CD14-positive monocyte (primary cell): ENCODE measurements at regions not wholly inside any gene's neighbourhood (a gene's known extent, or its start where the extent isn't known, plus 50 kb on each side); places are given as distances from the start of the nearest gene placed in this dataset.

Source experiments
- DNase-seq, 3 donors: peaks; one replicate each; pipeline ENCODE4 v3.0.0-alpha.2; 2011 to 2022
- H2AFZ ChIP-seq: 2 replicates; pipeline ENCODE4 v1.6.0; 2012; ENCODE audit warnings: mild to moderate bottlenecking, low read depth, low read length, inconsistent platforms; ENCODE audit not compliant: insufficient read depth, poor library complexity, severe bottlenecking
- H3K27ac ChIP-seq, 2 donors: 1 replicate in 1 of 2; 2 replicates in 1 of 2; pipeline ENCODE4 v1.5.1; 2012 to 2013; ENCODE audit warnings: low read length in 2 of 2, control low read depth in 1 of 2, inconsistent platforms in 1 of 2, low read depth in 1 of 2, mild to moderate bottlenecking in 1 of 2
- H3K27me3 ChIP-seq, 2 donors: one replicate each; pipeline versions ENCODE4 v1.6.0 to v1.6.1; 2011 to 2013; ENCODE audit warnings: low read length in 2 of 2; ENCODE audit not compliant: control insufficient read depth in 2 of 2, insufficient read depth in 2 of 2
- H3K36me3 ChIP-seq, 2 donors: replicated peaks in 1 of 2; 1 replicate in 1 of 2; 2 replicates in 1 of 2; pipeline versions ENCODE4 v1.5.1 to v1.6.1; 2012 to 2013; ENCODE audit warnings: low read length in 2 of 2, control low read depth in 1 of 2, inconsistent platforms in 1 of 2, mild to moderate bottlenecking in 1 of 2; ENCODE audit not compliant: insufficient read depth in 2 of 2, control insufficient read depth in 1 of 2
- H3K4me1 ChIP-seq, 2 donors: 1 replicate in 1 of 2; 2 replicates in 1 of 2; pipeline versions ENCODE4 v1.5.1 to v1.6.1; 2012 to 2013; ENCODE audit warnings: low read length in 2 of 2, control low read depth in 1 of 2, inconsistent platforms in 1 of 2, mild to moderate bottlenecking in 1 of 2, moderate library complexity in 1 of 2; ENCODE audit not compliant: insufficient read depth in 2 of 2, control insufficient read depth in 1 of 2
- H3K4me2 ChIP-seq: replicated peaks from 2 replicates; pipeline ENCODE3; 2012; ENCODE audit warnings: low read length, moderate library complexity, mild to moderate bottlenecking; ENCODE audit not compliant: poor library complexity, severe bottlenecking; ENCODE audit errors: extremely low read depth
- H3K4me3 ChIP-seq, 3 experiments: fragments of 200-600 bp in 1 of 3; sonication (generic) in 1 of 3; replicated peaks in 1 of 3; 1 replicate in 2 of 3; 2 replicates in 1 of 3; pipeline ENCODE4 v1.5.1; 2011 to 2013; ENCODE audit warnings: low read length in 3 of 3, mild to moderate bottlenecking in 3 of 3, control low read depth in 2 of 3, low read depth in 2 of 3, inconsistent platforms in 1 of 3, moderate library complexity in 1 of 3
- H3K79me2 ChIP-seq: 2 replicates; pipeline ENCODE4 v1.6.0; 2012; ENCODE audit warnings: mild to moderate bottlenecking, control low read depth, inconsistent platforms, low read length, moderate library complexity; ENCODE audit not compliant: insufficient read depth
- H3K9ac ChIP-seq: 2 replicates; pipeline ENCODE4 v1.6.0; 2017; ENCODE audit warnings: low read length, mild to moderate bottlenecking; ENCODE audit not compliant: insufficient read depth, poor library complexity, severe bottlenecking
- H3K9me3 ChIP-seq, 2 donors: replicated peaks in 1 of 2; 1 replicate in 1 of 2; 2 replicates in 1 of 2; pipeline versions ENCODE4 v1.5.1 to v1.6.1; 2012 to 2013; ENCODE audit warnings: low read length in 2 of 2, control low read depth in 1 of 2; ENCODE audit not compliant: control insufficient read depth in 1 of 2, insufficient read depth in 1 of 2
- H4K20me1 ChIP-seq: 2 replicates; pipeline ENCODE4 v1.6.0; 2012; ENCODE audit warnings: mild to moderate bottlenecking, low read length, control low read depth, moderate library complexity; ENCODE audit not compliant: insufficient read depth
- H3K27ac Mint-ChIP-seq, 7 donors: one replicate each; pipeline ENCODE4 v1.8.0; 2020; ENCODE audit warnings: mild to moderate bottlenecking in 7 of 7, mixed read lengths in 7 of 7, moderate library complexity in 6 of 7, inconsistent platforms in 2 of 7
- H3K27me3 Mint-ChIP-seq, 3 donors: one replicate each; pipeline ENCODE4 v1.8.0; 2021 to 2022; ENCODE audit warnings: low read depth in 3 of 3, mild to moderate bottlenecking in 3 of 3, mixed read lengths in 3 of 3, moderate library complexity in 3 of 3, inconsistent platforms in 1 of 3
- H3K36me3 Mint-ChIP-seq, 2 donors: one replicate each; pipeline ENCODE4 v1.8.0; 2020; ENCODE audit warnings: mixed read lengths in 2 of 2, inconsistent platforms in 1 of 2, mild to moderate bottlenecking in 1 of 2
- H3K4me1 Mint-ChIP-seq: one replicate; pipeline ENCODE4 v1.8.0; 2020; ENCODE audit warnings: mild to moderate bottlenecking, mixed read lengths
- H3K4me3 Mint-ChIP-seq, 2 donors: one replicate each; pipeline ENCODE4 v1.8.0; 2020; ENCODE audit warnings: mild to moderate bottlenecking in 2 of 2, mixed read lengths in 2 of 2, moderate library complexity in 1 of 2
- H3K9me3 Mint-ChIP-seq, 7 donors: one replicate each; pipeline ENCODE4 v1.8.0; 2020 to 2022; ENCODE audit warnings: mixed read lengths in 7 of 7, mild to moderate bottlenecking in 6 of 7, moderate library complexity in 6 of 7, inconsistent platforms in 2 of 7
- WGBS: methylation state at CpG from one replicate; pipeline ENCODE4 v1.1.5; 2013; ENCODE audit warnings: missing lambda C conversion rate; ENCODE audit not compliant: insufficient coverage; 5-methylcytosine and 5-hydroxymethylcytosine counted together
- intact Hi-C, 2 donors: fragments of 100-400 bp; cut with micrococcal nuclease; formaldehyde crosslinking; loops; one replicate each; pipeline versions ENCODE4 v1.15.0 to v1.15.1; 2023
- TF ChIP-seq, protein P1 (sequence below): fragments of 200-600 bp; IDR thresholded peaks from one replicate; pipeline ENCODE4 v1.8.0; 2022; ENCODE audit warnings: antibody characterized with exemption, mild to moderate bottlenecking

GRCh38 chr10:43316988-43317387 is 50.1 kb upstream of the RASGEF1A start:
- peaks cover 0 to 2% (median 0%) of the 10 kb centered on the region in 7 donors for H3K9me3 Mint-ChIP-seq
- H3K79me2 ChIP-seq: no peaks in the 10 kb centered on the region
- H3K27ac ChIP-seq: no peak overlapping the region
- no peaks in the 10 kb centered on the region for H3K9me3 ChIP-seq
- H3K27me3 ChIP-seq: no peaks in the 10 kb centered on the region
- no peak overlapping the region for H3K9ac ChIP-seq
- H3K4me3 Mint-ChIP-seq: no peak overlapping the region
- H3K4me3 ChIP-seq: no peak overlapping the region
- no peaks in the 10 kb centered on the region for H3K36me3 ChIP-seq
- WGBS: 54% methylated on average over 5 of the region's 5 CpGs
- H3K36me3 Mint-ChIP-seq: no peaks in the 10 kb centered on the region
- H3K4me1 ChIP-seq: no peaks in the 10 kb centered on the region
- no peak for DNase-seq
- TF ChIP-seq, protein P1, sequence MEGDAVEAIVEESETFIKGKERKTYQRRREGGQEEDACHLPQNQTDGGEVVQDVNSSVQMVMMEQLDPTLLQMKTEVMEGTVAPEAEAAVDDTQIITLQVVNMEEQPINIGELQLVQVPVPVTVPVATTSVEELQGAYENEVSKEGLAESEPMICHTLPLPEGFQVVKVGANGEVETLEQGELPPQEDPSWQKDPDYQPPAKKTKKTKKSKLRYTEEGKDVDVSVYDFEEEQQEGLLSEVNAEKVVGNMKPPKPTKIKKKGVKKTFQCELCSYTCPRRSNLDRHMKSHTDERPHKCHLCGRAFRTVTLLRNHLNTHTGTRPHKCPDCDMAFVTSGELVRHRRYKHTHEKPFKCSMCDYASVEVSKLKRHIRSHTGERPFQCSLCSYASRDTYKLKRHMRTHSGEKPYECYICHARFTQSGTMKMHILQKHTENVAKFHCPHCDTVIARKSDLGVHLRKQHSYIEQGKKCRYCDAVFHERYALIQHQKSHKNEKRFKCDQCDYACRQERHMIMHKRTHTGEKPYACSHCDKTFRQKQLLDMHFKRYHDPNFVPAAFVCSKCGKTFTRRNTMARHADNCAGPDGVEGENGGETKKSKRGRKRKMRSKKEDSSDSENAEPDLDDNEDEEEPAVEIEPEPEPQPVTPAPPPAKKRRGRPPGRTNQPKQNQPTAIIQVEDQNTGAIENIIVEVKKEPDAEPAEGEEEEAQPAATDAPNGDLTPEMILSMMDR: no peak
- H3K27ac Mint-ChIP-seq: no peak overlapping the region
- intact Hi-C loops: no loop called here
- H2AFZ ChIP-seq: no peak overlapping the region
- no peak overlapping the region for H3K4me2 ChIP-seq
- no peaks in the 10 kb centered on the region for H4K20me1 ChIP-seq
- H3K4me1 Mint-ChIP-seq: peaks cover 4% of the 10 kb centered on the region
- H3K27me3 Mint-ChIP-seq: peaks cover 2 to 6% (median 6%) of the 10 kb centered on the region in 3 donors
